Endothelial cell of umbilical vein (primary cell): ENCODE measurements at regions not wholly inside any gene's neighbourhood (a gene's known extent, or its start where the extent isn't known, plus 50 kb on each side); places are given as distances from the start of the nearest gene placed in this dataset.

Experiments
- BruUV-seq: library from RNA; stranded (reverse); fragments of 400-500 nt; replicated peaks from 2 replicates; lab custom pipeline; 2021; lab: Mats Ljungman, UMichigan
- CTCF ChIA-PET: fragments of 300-600, 350-600 bp; sonication (Branson Sonifier 250); formaldehyde crosslinking; loops from one replicate; lab custom pipeline; 2021; ENCODE audit warnings: antibody characterized with exemption, inconsistent platforms; lab: Charles Lee
- POLR2A ChIA-PET: fragments of 300-600, 350-600 bp; sonication (Branson Sonifier 250); formaldehyde crosslinking; loops from one replicate; lab custom pipeline; 2021; ENCODE audit warnings: antibody characterized with exemption, inconsistent platforms; lab: Charles Lee
- DNase-seq: peaks from one replicate; pipeline ENCODE4 v3.0.0-alpha.2; 2011; ENCODE audit warnings: low read depth, low spot score
- FAIRE-seq: peaks from 2 replicates; lab custom pipeline; 2011; peaks lifted over from hg19 to GRCh38; lab: Jason Lieb, UNC
- H2AFZ ChIP-seq: 2 replicates; pipeline ENCODE4 v1.6.0; 2012; ENCODE audit warnings: low read depth, low read length, control low read depth, inconsistent platforms
- H3K27ac ChIP-seq: 2 replicates; pipeline ENCODE4 v1.5.1; 2011; ENCODE audit warnings: low read depth, mild to moderate bottlenecking, control low read depth, low read length, moderate library complexity; ENCODE audit not compliant: insufficient read depth
- H3K27me3 ChIP-seq, 2 experiments: 2 replicates each; pipeline versions ENCODE4 v1.6.0 to v1.6.1; 2011; ENCODE audit warnings: low read length in 2 of 2, mixed read lengths in 1 of 2; ENCODE audit not compliant: control insufficient read depth in 2 of 2, insufficient read depth in 2 of 2
- H3K36me3 ChIP-seq, 2 experiments: 2 replicates in 1 of 2; 3 replicates in 1 of 2; pipeline ENCODE4 v1.5.1; 2011; ENCODE audit warnings: low read length in 2 of 2, mild to moderate bottlenecking in 1 of 2, moderate library complexity in 1 of 2; ENCODE audit not compliant: control insufficient read depth in 2 of 2, insufficient read depth in 2 of 2; ENCODE audit errors: extremely low read depth in 1 of 2
- H3K4me1 ChIP-seq: 3 replicates; pipeline ENCODE4 v1.5.1; 2011; ENCODE audit warnings: mild to moderate bottlenecking, low read length; ENCODE audit not compliant: control insufficient read depth, insufficient read depth; ENCODE audit errors: extremely low read depth
- H3K4me2 ChIP-seq: 2 replicates; pipeline ENCODE4 v1.6.1; 2011; ENCODE audit warnings: low read length, control low read depth, mixed read lengths; ENCODE audit not compliant: insufficient read depth
- H3K4me3 ChIP-seq, 3 experiments: fragments of 200-600 bp in 1 of 3; sonication (generic), shearing (Covaris generic) in 1 of 3; replicated peaks in 1 of 3; 2 replicates each; pipeline ENCODE4 v1.5.1; 2011 to 2016; ENCODE audit warnings: control low read depth in 3 of 3, low read length in 3 of 3, mild to moderate bottlenecking in 2 of 3, inconsistent platforms in 1 of 3, low read depth in 1 of 3, moderate library complexity in 1 of 3; ENCODE audit not compliant: insufficient read depth in 1 of 3
- H3K79me2 ChIP-seq: 2 replicates; pipeline ENCODE4 v1.6.0; 2012; ENCODE audit warnings: low read length, inconsistent platforms; ENCODE audit not compliant: control insufficient read depth, insufficient read depth
- H3K9ac ChIP-seq: replicated peaks from 2 replicates; pipeline ENCODE3; 2011; ENCODE audit warnings: low read length, control low read depth; ENCODE audit not compliant: insufficient read depth; ENCODE audit errors: extremely low read depth
- H3K9me1 ChIP-seq: replicated peaks from 3 replicates; pipeline ENCODE4 v1.6.0; 2011; ENCODE audit warnings: mild to moderate bottlenecking, low read length; ENCODE audit not compliant: control insufficient read depth, insufficient read depth; ENCODE audit errors: extremely low read depth
- H3K9me3 ChIP-seq: replicated peaks from 2 replicates; pipeline ENCODE4 v1.5.1; 2012; ENCODE audit warnings: low read length, inconsistent platforms; ENCODE audit not compliant: control insufficient read depth, insufficient read depth
- H4K20me1 ChIP-seq: replicated peaks from 2 replicates; pipeline ENCODE3; 2011; ENCODE audit warnings: mild to moderate bottlenecking, low read length; ENCODE audit not compliant: control insufficient read depth, insufficient read depth; ENCODE audit errors: extremely low read depth
- CTCF ChIP-seq, 2 donors: IDR thresholded peaks; 1 replicate in 1 of 2; 2 replicates in 1 of 2; pipeline ENCODE4 v1.5.1; 2011; ENCODE audit warnings: low read length in 2 of 2, mild to moderate bottlenecking in 2 of 2, moderate library complexity in 2 of 2, control low read depth in 1 of 2, inconsistent platforms in 1 of 2, low read depth in 1 of 2; ENCODE audit not compliant: insufficient read depth in 1 of 2; ENCODE audit errors: extremely low read depth in 1 of 2
- EZH2 ChIP-seq: IDR thresholded peaks from 2 replicates; pipeline ENCODE4 v1.6.1; 2012; ENCODE audit warnings: borderline replicate concordance, low read depth, mild to moderate bottlenecking, moderate library complexity, low read length, inconsistent platforms; ENCODE audit not compliant: severe bottlenecking
- FOS ChIP-seq: IDR thresholded peaks from 2 replicates; pipeline ENCODE4 v1.6.1; 2011; ENCODE audit warnings: mild to moderate bottlenecking, low read length, moderate library complexity, borderline replicate concordance; ENCODE audit not compliant: insufficient read depth
- GATA2 ChIP-seq: IDR thresholded peaks from 2 replicates; pipeline ENCODE4 v1.7.0; 2011; ENCODE audit warnings: low read depth, mild to moderate bottlenecking, moderate library complexity, mixed read lengths, low read length; ENCODE audit not compliant: insufficient read length, insufficient read depth
- JUN ChIP-seq: IDR thresholded peaks from 2 replicates; pipeline ENCODE4 v1.6.1; 2011; ENCODE audit warnings: borderline replicate concordance, low read depth; ENCODE audit not compliant: insufficient read length, insufficient read depth
- MYC ChIP-seq: IDR thresholded peaks from one replicate; pipeline ENCODE4 v1.6.1; 2011; ENCODE audit warnings: mild to moderate bottlenecking, low read depth, low read length
- POLR2A ChIP-seq: IDR thresholded peaks from 2 replicates; pipeline ENCODE4 v1.6.1; 2012; ENCODE audit warnings: low read depth, mild to moderate bottlenecking, control low read depth, low read length
- POLR2AphosphoS5 ChIP-seq: IDR thresholded peaks from 2 replicates; pipeline ENCODE4 v1.6.1; 2012; ENCODE audit warnings: low read depth, mild to moderate bottlenecking, control low read depth, low read length, moderate library complexity; ENCODE audit not compliant: insufficient read depth
- dilution Hi-C: fragments of 300-500 bp; cut with MboI; formaldehyde crosslinking; loops from one replicate; pipeline ENCODE4 v1.15.0; 2019; ENCODE audit warnings: low sequenced_read_pairs; ENCODE audit not compliant: extremely low pct_ligation_motif_present
- intact Hi-C: fragments of 100-400 bp; cut with micrococcal nuclease; formaldehyde crosslinking; loops from one replicate; pipeline ENCODE4 v1.10.0; 2022
- TF ChIP-seq, protein P1 (sequence below): IDR thresholded peaks from 2 replicates; pipeline ENCODE4 v1.6.1; 2011; ENCODE audit not compliant: insufficient read depth, insufficient read length

- POLR2A ChIA-PET, result no interaction called here
Observed at GRCh38 chr4:178198691-178199090, 756.5 kb upstream of the AGA start.

More at GRCh38 chr4:178198691-178199090, 756.5 kb upstream of the AGA start:
- DNase-seq (no peak), FAIRE-seq (no peak)
- H3K4me3 ChIP-seq, result no peak overlapping the region
- H3K27me3 ChIP-seq, result no peaks in the 10 kb centered on the region
- CTCF ChIA-PET, result no interaction called here
- H3K4me1 ChIP-seq, result no peaks in the 10 kb centered on the region
- H3K79me2 ChIP-seq, result no peaks in the 10 kb centered on the region
- H4K20me1 ChIP-seq, result no peaks in the 10 kb centered on the region
- no peak overlapping the region for H3K4me2 ChIP-seq
- dilution Hi-C loops (no loop called here), intact Hi-C loops (no loop called here)
- H3K9me1 ChIP-seq, result no peaks in the 10 kb centered on the region
- no TSS peak for BruUV-seq
- TF ChIP-seq JUN, result no peak
- TF ChIP-seq FOS, result no peak
- no peak for TF ChIP-seq POLR2A
- TF ChIP-seq, protein P1, sequence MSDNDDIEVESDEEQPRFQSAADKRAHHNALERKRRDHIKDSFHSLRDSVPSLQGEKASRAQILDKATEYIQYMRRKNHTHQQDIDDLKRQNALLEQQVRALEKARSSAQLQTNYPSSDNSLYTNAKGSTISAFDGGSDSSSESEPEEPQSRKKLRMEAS, result no peak
- no peak for TF ChIP-seq POLR2AphosphoS5
- no peak for TF ChIP-seq GATA2
- TF ChIP-seq CTCF (IDR thresholded peaks at IDR 0.05; ENCODE audit: extremely low read depth in 1 of 2, insufficient read depth in 1 of 2, low read depth in 1 of 2, low read length in 2 of 2), result no peak
- no peak for TF ChIP-seq MYC
- TF ChIP-seq EZH2, result no peak
- no peak overlapping the region for H3K27ac ChIP-seq
- H3K36me3 ChIP-seq, result no peaks in the 10 kb centered on the region
- H3K9ac ChIP-seq, result no peak overlapping the region
- peaks cover 6% of the 10 kb centered on the region for H3K9me3 ChIP-seq
- no peak overlapping the region for H2AFZ ChIP-seq
